ELR (cell line): ENCODE measurements at regions not wholly inside any gene's neighbourhood (a gene's known extent, or its start where the extent isn't known, plus 50 kb on each side); places are given as distances from the start of the nearest gene placed in this dataset.

Experiments used
- DNase-seq: peaks from one replicate; pipeline ENCODE4 v3.0.0-alpha.2; 2015; ENCODE audit warnings: low read depth

DNA sequence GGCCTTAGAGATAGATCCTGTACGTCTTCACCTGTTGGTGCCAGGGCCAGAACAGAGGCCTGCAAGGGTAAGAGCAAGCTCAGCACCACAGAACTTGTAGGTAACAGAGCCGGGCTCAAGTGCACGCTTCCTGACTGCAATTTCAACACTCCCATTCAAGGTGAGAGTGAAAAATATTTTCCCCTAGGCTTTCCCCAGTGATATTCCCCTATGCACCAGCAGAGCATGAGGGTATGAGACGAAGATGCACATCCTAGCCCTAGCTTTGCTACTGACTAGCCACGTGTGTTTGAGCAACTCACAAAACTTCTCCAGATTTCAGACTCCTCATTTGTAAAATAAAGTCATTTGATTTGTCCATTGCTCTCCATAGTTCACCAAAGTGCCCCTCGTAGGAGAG is 411.6 kb downstream of the ZNF521 start:
- DNase-seq = no peak

GRCh38 chr18:24941174-24941951 is 410.6 kb downstream of the ZNF521 start:
- no peak for DNase-seq

- DNase-seq = no peak
Observed at GRCh38 chr18:24942144-24942543, 409.8 kb downstream of the ZNF521 start.

DNA sequence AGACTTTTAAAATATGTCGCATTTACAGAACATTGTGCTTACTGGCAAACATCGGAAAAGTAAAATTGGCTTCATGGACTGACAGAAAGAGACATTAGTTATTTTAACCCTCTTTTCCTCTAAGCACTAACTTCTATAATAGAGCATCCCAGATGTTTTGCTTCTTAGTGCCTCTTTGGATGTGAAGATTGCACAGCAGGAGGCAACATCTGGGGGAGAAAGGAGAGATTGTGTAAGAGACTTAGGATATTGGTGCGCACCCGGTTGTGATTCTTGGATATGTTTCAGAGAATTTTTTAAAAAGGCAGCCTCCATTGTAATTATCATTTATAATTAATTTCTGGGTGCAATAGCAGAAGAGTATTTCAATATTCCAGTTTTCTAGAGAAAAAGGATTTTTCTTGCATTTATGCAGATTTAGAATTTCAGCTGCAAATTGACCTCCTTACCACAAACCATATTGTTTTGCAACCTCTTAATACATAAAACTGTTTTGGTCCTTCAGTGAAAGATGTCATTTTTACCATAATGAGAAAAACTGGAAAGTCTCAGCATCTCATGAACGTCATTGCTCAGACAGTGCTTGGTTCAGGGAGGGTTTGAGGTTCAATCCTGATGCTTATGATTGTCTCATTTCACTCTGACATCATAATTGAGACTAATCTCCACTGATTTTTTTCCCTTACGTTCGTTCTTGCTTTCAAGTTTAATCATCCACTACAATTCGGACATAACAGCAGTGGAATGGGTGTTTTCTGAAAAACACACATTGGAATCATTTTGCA is 404.3 kb downstream of the ZNF521 start:
- no peak for DNase-seq

DNA sequence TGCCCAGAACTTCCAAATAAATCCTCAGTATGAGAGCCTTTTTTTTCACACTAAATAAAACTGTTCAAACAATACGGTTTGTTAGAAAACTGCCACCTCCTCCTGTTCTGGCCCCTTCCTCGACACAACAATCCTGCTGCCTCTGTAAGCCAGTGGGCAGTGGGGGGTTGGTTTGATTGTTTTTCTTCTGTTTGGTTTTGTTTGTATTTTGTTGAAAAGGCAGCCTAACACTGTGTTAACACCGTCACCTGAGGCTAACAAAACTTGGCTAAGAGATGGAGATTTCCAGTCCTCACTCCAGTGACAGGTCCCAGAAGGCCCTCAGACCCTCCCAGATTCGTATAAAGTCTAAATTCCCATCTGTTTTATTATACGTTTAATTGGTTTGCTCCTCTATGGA is 402.1 kb downstream of the ZNF521 start:
- DNase-seq = no peak

DNA sequence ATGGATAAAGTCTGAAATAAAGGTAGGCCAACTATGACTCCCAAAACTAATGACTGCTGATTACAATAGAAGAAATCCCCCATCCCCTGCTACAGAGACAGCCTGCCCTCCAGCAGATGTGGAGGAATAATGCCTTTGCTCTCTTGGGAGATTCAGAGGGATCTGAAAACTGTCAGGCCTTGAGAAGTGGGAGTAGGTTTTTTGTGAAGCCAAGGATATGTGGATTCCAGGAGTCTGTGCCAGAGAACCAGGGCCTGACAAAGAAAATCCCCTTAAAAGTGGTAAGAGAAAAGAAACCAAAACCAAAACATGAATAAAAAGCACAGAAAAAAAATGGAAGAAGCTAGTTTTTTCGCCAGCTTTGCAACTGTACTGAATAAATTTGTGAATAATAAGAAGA is 397.6 kb downstream of the ZNF521 start:
- no peak for DNase-seq

GRCh38 chr18:24958001-24958400 is 394.0 kb downstream of the ZNF521 start:
- no peak for DNase-seq

GRCh38 chr18:24959051-24959476 is 392.9 kb downstream of the ZNF521 start:
- DNase-seq = peak; percentile 0

DNA sequence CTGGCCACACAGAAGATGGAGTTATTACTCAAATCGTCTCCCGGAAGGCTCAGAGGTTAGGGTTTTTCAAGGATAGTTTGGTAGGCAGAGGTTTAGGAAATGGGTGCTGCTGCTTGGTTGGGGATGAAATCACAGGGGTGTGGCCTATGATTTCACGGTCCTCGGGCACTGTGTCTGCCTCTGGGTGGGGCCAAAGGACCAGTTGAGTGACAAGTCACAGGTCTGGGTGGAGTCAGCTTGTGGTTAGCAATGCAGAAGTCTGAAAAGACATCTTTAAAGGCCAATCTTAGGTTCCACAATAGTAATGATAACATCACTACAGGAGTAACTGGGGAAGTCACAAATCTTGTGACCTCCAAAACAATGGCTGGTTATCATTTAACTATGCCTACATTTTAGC is 387.8 kb downstream of the ZNF521 start:
- DNase-seq = no peak

GRCh38 chr18:24968238-24968775 is 383.7 kb downstream of the ZNF521 start:
- DNase-seq = no peak

DNA sequence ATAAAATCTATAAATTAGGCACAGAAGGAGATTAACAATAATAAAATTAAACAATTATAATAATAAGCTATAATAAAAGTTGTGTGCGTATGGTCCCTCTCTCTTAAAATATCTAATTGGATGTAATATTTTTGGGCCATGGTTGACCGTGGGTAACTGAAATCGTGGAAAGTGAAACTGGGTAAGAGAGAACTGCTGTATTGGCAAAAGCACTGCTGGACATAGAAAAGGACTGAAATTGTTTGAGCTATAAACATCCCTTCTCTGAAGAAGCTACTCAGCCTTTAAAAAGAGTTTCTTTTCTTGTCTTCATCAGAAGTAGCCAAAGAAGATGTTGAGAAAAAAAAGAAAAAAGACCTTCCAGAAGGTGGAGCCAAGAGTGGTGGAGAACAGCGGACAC is 379.4 kb downstream of the ZNF521 start:
- no peak for DNase-seq

DNA sequence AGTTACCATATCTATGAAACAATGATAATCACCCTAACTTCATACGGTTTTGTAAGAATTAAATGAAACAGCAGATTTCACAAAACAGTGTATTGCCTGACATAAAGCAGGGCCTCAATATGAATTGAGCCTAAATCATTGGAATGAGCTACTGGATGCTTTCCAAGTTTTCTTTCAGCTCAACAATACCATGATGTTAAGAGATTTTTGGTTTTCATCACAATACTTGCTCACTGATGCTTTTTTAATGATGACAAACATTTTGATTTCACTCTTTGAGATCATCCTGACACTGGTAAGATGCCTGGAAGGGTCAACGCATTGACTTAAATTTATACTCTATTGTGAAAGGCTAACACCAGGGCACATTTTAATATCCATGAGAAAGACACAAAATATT is 377.5 kb downstream of the ZNF521 start:
- no peak for DNase-seq

GRCh38 chr18:24975496-24976372 is 376.2 kb downstream of the ZNF521 start:
- no peak for DNase-seq

DNA sequence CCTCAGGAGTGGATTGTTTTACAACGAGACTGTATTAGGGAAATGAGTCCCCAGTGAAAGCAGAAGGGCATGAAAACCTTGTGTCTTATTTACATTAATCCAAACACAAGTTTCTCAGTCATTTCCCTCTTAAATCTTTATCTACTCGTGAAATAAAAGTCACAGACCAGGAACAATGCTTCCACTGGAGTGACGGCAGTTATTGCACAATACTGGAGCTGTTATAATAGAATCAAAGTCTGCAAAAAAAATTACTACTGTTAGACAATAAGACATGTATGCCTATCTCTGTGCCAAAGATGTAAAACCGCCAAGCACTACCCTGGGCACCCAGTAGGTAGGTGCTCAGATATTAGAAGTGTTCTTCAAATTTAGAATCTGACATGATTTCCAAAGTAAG is 375.5 kb downstream of the ZNF521 start:
- no peak for DNase-seq

DNA sequence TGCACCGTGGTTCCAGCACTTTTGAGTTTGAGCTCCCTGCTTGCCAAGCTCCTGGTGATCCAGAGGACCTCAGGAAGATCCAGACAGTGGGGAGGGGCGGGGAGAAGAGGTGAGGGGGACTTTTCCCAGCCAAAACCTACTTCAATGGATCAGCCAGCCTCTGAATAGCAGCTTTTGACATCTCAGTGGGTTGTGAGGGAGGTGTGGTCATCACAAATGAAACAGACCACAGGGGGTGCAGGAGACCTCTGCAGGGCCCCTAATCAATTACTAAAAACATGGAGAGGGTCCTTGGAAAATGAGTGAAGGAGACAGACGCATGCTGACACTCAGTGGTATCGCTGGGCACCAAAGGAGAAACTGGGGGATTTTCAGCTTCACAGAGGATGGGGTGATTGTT is 372.7 kb downstream of the ZNF521 start:
- DNase-seq = no peak

GRCh38 chr18:24982831-24983230 is 369.1 kb downstream of the ZNF521 start:
- DNase-seq = peak; percentile 17

GRCh38 chr18:24983566-24984139 is 368.3 kb downstream of the ZNF521 start:
- no peak for DNase-seq

GRCh38 chr18:24985586-24985985 is 366.4 kb downstream of the ZNF521 start:
- no peak for DNase-seq

GRCh38 chr18:24986666-24987302 is 365.2 kb downstream of the ZNF521 start:
- no peak for DNase-seq

DNA sequence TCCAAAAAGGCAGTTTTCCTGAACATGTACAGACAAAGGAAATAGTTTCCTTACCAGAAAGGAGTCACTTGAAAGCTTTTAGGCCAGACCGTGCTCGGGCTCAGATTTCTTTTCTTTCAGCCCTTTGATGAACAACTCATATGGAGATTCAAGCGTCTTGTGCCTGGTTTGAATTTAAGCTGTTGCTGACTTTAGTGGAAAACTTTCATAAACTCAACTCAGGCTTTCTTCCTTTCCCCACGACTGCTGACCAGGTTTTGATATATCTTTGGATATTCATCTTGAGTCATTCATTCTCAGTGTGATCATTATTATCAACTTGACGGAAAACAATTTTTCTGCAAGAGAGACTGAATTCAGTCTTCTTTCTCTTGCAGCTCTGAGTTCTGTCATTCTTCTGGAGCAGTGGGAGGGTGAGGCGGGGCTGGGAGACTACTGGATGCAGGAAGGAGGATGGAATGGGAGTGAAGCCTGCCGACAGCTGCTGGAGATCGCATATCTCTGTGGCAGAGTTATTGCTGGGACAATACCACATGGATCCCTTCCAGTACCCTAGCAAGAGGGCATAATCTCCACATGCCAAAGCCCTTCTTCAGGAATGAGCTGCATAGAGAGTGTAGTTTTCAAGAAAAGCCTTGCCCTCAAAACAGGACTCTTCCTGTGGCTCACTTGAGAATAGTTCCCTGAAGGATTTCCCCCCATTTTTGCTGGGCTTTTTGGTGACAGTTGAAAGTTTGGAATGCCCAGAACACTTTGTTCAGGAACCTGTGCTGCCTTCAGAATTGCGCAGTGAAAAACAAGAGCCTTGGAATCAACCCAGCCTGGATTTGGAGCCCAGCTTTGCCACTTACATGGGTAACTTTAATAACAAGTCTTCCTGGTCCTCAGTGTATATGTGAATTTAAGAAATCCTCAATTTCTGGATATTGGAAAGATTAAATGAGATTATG is 364.4 kb downstream of the ZNF521 start:
- DNase-seq = no peak
